SKM-1 treated with dmso at 0.1 percent for 144 hours (cell line): ENCODE measurements at regions not wholly inside any gene's neighbourhood (a gene's known extent, or its start where the extent isn't known, plus 50 kb on each side); places are given as distances from the start of the nearest gene placed in this dataset.
"Not testable (repeated sequence)": the region's sequence is repeated elsewhere in the genome, so short reads cannot be mapped to it uniquely, and the experiment has no call there.

Source experiments
- DNase-seq: peaks from one replicate; lab custom pipeline; 2025; ENCODE audit not compliant: unreplicated experiment; lab: John Stamatoyannopoulos, UW

DNA sequence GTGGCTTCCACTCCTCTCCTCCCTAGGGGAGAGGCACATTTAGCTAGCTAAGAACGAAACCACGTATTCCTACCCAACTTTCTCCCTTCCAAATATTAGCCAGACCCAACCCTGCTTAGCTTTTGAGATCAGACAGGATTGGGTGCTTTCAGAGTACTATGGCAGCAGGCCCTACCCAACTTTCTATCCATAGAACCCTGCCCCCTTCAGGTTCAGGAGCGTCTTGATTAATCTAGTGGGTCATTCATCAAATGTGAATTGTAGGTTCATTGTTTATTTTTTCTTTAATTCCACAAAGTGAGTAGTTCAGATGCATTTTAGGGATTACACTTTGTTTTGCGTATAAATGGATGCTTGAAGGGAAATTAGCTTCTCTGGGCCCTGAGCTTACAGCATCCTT is 188.3 kb downstream of the MIB1 start:
- no peak for DNase-seq

DNA sequence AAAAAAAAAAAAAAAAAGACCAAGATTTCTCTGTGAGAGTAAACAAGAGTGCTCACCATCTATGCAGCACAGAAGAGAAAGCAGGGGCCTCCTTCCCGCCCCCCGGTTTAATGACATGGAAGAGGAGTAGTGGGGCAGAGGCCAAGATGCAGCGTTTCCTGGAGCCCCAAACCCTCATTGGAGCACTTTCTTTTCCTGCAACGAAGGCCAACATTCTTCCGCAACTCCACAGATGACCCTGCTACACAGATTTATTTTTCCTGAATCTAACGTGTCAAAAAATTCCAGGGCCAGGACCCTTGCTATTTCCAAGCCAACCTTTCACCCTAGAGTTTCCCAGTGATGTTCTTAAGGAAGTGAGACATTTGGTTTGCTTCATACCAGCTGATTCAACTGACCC is 189.6 kb downstream of the MIB1 start:
- DNase-seq: no peak

DNA sequence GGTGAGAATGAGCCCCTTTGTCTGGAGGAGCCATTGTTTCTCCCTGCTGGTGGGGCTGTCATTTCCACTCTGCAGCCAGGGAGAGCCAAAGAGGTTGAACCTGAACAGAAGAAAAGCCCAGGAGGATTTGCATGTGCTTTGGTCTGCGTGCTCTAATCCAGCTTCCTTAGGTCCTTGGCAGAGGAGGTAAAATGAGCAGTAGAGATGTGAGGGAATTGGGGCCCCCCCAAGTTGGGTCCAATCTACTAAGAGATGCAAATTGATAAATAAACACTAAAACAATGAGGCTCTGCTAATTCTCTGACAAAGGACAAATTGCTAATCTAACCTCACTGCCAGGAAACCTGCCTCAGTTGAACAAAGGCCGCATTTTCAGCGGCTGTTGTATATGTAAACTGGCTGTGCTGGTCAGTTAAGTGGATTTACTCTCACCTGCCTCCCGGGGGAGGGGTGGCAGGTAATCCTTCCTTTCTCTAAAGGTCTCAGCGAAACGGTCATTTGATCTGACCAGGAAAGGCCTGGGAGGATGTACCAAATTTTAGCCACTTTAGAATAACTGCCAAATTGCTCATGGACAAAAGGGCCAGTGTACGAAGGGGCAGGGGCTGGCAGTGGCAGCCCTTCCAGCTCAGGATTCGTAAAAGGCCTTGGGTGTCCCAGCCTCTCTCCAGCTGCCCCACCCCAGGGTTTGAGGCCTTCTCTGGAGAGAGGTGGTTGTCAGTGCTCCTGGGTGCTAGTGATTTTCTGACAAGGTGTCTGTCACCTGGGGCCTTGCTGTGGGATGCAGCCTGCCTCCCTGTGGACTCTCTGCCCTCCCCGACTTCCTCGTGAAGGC is 193.6 kb downstream of the MIB1 start:
- DNase-seq: no peak

- DNase-seq: no peak
Measured at GRCh38 chr18:21934766-21935015, 194.1 kb downstream of the MIB1 start.

DNA sequence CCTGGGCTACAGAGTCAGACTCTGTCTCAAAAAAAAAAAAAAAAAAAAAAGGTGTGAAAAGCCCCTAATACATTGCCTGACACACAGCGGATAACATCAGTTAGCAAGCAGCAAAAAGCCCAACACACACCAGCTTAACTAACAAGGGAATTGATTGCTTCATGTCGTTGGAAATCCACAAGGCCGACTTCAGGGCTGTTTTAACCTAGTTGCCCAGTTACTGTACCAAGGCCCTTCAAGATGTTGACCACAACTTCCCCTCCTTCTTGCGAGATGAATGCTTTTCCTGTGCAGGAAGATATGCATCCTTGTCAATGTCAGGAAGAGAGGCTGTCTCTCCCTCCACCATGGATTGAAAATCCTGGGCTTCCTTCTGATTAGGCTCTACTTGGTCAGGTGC is 202.9 kb downstream of the MIB1 start:
- DNase-seq: peak; percentile 84

DNA sequence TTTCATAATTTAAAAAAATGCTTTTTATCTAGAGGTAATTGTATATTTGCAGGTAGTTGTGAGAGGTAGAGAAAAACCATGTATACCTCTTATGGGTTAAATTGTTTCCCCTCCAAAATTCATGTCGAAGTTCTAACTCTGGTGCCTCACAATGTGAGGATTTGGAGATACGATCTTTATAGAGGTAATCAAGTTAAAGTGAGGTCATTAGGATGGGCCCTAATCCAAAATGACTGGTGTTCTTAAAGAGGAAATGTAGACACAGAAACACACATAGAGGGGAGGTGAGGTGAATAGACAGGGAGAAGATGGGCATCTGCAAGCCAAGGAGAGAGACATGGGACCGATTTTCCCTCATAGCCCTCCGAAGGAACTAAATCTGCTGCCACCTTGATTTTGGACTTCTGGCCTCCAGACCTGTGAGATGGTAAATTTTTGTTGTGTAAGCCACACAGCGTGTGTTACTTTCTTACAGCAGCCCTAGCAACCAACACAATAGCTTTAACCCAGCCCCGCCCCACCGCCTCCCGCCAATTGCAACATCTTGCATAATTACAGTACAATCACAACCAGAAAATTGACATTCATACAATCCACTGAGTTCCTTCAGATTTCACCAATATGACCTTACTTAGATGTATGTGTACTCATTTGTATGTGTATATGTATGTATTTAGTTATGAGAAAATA is 208.9 kb downstream of the MIB1 start:
- no peak for DNase-seq

GRCh38 chr18:21955757-21956652 is 213.4 kb upstream of the GATA6 start:
- peak; percentile 32 for DNase-seq

DNA sequence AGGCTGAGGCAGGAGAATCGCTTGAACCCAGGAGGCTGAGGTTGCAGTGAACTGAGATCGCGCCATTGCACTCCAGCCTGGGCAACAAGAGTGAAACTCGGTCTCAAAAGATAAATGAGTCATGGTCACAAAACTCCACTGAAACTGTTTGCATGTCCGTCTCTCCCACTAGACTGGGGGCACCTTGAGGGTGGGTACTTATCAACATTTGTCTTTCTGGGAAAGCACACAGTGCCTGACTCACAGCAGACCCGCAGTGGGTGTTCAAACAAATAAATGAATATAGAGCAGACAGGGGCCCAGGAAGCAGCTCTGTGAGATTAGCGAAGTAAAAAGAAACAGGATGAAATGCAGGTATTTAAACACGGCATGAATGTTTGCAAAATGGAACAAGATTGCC is 211.1 kb upstream of the GATA6 start:
- no peak for DNase-seq

DNA sequence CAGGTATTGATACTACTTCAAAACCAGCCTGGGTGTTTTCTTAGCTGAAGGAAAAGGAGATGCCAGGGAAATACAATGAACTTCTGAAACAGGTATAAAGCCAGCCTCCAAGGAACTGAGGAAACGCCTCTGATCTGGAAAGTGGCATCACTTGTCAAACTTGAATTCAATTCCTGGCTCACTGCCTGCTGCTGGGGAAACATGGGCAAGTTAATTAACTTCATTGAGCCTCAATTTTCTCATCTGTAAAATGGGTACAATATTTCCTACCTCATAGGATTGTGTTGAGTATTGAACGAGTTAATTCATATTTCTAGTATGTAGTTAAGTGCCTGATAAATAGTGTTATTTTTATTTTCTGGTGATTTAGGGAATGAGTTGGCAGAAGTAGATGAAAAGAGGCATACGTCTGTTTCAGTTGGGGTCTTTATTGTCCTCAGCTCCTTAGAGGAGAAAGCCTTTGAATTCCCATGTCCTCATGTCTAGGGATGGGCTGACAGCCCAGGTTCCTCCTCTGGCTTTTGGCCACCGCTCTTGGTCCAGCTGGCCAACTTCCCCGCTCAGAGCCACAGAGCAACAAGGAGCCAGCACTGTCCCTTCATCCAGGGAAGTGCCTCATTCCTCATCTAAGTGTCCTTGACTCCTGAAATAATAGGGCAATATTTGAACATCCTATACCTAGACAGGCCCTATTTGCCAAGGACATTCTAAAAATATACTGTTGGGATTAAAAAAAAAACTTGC is 210.5 kb upstream of the GATA6 start:
- no peak for DNase-seq

DNA sequence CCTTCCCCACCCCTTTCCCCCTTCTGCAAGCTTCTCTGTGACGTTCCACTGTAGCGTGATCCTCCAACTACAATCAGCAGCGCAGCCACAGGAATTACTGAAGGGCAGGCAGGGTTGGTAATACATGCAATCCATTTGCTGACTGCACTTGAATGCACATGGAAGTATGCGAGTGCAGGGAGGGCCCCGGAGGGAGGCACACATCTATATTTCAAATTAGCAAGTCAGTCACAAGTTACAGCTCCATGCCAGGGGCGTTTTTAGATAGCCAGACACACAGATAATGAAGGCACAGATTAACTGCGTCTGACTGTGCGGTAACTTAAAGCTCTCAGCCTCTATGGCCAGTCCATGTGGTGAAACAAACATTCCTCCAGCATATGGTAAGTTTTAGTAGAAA is 209.2 kb upstream of the GATA6 start:
- DNase-seq: no peak

DNA sequence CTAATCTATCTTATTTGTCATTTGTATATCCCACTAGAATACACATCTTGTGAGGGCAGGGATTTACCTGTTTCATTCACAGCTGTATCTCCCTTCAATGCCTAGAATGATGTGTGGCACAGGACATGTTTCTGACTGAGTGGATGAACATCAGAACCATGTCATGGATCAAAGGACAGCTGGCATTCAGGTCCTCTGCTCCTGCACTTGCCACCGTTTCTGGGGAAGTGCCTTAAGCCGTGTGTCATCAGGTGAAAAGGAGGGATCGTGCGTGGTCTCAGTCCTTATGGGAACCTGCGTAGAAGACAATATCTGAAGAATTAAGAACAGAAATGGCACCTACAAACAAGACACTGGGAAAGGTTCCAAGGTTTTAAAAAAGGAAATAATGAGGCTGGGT is 206.1 kb upstream of the GATA6 start:
- no peak for DNase-seq

DNA sequence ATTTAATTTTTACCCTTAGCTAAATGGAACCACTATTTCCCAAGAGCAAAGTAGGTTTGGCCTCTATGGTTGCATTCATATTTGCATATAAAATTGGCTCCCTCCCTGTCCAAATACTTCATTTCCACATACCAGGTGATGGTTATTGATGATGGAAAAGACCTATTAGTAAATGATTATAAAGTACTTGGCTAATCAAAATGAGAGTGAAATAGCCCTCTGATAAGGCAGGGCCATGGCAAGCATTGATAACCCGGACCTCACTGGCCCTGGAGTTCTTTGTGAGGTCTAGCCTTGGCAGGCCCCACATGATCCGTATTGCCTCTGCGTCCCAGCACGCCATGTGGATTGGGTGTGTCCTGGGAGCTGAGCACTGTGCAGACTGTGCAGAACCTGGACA is 201.1 kb upstream of the GATA6 start:
- DNase-seq: no peak

- DNase-seq: no peak
Measured at GRCh38 chr18:21972281-21972680, 197.1 kb upstream of the GATA6 start.

- DNase-seq: not testable (repeated sequence)
Measured at GRCh38 chr18:21975954-21976353, 193.4 kb upstream of the GATA6 start.

DNA sequence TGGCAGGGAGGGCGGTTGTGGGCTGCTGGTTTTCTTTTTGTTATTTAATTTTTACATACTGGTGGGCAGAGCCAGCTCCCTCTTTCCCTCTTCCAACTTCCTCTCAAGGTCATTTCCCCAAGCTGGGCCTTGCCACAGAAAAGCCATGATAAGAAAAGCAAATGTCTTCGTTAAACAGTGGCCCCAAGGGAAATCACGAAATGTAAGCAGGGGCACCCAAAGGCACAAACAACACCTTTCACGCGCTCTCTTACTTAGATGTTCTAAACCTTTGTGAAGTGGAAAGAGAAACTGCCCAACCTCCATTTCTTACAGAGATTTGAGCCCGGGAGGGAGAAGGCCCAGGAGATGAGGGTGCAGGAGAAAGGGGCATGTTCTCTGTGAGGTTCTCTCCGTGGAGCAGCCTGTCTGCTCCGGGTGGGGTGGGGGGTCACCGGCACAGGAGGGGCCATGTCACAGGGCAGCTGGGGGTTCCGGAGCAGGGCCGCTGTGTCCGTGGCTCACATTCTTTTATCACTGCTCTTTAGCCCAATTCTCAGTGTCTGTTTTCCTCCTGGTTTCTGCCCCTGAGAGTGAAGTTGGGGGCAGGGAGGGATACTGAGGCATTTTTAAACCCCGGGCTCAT is 190.7 kb upstream of the GATA6 start:
- DNase-seq: no peak

DNA sequence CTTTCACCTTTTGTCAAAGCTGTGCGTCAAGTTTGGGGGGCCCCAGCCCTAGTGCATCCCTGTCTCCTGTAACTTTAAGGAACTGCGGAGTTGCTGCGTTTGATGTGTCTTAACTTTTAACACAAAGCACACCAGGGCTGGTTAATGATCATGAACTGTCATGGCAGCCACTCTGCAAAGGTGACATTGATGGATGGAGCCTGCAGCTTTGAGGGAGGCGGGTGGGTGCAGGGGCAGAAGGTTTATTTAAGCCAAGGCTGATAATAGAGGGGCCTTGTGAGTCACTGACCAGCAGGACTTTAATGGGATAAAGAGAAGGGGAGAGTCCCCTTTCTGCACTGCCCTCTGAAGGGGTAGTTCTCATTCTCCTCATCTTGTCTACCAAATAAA is 190.2 kb upstream of the GATA6 start:
- no peak for DNase-seq

- DNase-seq: no peak
Measured at GRCh38 chr18:21979759-21980158, 189.6 kb upstream of the GATA6 start.

GRCh38 chr18:21980744-21981143 is 188.6 kb upstream of the GATA6 start:
- no peak for DNase-seq

DNA sequence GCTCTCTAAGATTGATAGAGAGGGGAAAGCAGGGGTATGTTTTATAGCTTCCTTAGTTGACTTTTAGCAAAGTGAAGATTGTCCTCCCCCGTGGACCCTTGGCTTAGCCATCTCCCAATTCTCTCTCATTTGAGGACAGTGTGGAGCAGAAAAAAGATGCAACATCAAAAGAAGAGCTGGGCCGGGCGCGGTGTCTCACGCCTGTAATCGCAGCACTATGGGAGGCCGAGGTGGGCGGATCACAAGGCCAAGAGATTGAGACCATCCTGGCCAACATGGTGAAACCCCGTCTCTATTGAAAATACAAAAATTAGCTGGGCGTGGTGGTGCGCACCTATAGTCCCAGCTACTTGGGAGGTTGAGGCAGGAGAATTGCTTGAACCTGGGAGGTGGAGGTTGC is 187.9 kb upstream of the GATA6 start:
- not testable (repeated sequence) for DNase-seq

GRCh38 chr18:21991081-21991534 is 178.3 kb upstream of the GATA6 start:
- no peak for DNase-seq

DNA sequence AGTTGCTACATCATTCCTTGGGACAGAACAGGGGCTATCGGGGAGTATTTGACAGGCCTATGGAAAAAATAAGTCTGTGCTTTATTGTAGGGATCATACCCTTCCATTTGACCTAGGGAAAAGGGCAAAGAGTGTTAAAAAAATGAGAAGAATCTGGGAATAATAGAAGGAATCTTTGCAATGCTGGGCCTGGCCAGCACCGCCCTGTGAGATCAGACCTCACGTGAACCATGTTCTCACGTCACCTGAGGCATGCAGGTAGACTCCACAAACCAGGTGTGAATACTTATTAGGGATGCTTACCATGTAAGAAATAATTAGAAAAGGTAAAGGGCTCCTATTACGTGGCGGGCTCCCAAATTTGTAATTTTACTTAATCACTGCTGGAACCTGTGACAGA is 177.5 kb upstream of the GATA6 start:
- DNase-seq: no peak
